H7 (cell line): ENCODE measurements at regions not wholly inside any gene's neighbourhood (a gene's known extent, or its start where the extent isn't known, plus 50 kb on each side); places are given as distances from the start of the nearest gene placed in this dataset.
A peak's percentile ranks its signal among the peaks of the same experiment; 100 is the strongest.
"Not testable (repeated sequence)": the region's sequence is repeated elsewhere in the genome, so short reads cannot be mapped to it uniquely, and the experiment has no call there.

Experiments
- DNase-seq: peaks from one replicate; pipeline ENCODE4 v3.0.0; 2012
- H3K27me3 ChIP-seq: 2 replicates; pipeline ENCODE4 v1.6.0; 2011; ENCODE audit warnings: mild to moderate bottlenecking, low read length; ENCODE audit not compliant: control insufficient read depth, insufficient read depth
- H3K36me3 ChIP-seq: replicated peaks from 2 replicates; pipeline ENCODE4 v1.5.1; 2011; ENCODE audit warnings: low read length; ENCODE audit not compliant: control insufficient read depth, insufficient read depth
- H3K4me3 ChIP-seq: 2 replicates; pipeline ENCODE4 v1.5.1; 2011; ENCODE audit warnings: low read depth, mild to moderate bottlenecking, control low read depth, low read length, moderate library complexity; ENCODE audit not compliant: insufficient read depth

DNA sequence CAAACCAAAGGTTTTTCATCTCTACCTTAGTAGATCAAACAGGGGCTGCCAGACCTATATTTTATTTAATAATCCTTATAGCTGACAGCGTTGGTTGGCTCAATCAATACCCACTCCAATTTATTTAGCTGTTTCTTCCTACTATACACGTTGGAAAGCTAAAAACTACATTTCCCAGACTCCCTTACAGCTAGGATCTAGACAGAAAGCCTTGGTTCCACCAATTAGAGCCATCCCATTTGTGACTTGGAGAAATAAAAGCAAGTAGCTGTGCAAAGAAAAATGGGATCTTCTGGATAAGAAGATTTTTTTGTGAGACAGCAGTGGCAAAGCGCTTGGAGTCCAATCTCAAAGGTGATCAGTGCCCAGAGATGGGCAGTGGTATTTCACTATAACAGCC lies 331.3 kb upstream of the MEIS1 start:
- Histone ChIP-seq H3K27me3 (no peaks in the 10 kb centered on the region), H3K4me3 (no peak overlapping the region), H3K36me3 (no peaks in the 10 kb centered on the region)
- no peak for DNase-seq

GRCh38 chr2:66101206-66101605 lies 333.7 kb upstream of the MEIS1 start:
- no peak for DNase-seq
- H3K4me3 ChIP-seq, result no peak overlapping the region
- no peaks in the 10 kb centered on the region for H3K36me3 ChIP-seq
- no peaks in the 10 kb centered on the region for H3K27me3 ChIP-seq

DNA sequence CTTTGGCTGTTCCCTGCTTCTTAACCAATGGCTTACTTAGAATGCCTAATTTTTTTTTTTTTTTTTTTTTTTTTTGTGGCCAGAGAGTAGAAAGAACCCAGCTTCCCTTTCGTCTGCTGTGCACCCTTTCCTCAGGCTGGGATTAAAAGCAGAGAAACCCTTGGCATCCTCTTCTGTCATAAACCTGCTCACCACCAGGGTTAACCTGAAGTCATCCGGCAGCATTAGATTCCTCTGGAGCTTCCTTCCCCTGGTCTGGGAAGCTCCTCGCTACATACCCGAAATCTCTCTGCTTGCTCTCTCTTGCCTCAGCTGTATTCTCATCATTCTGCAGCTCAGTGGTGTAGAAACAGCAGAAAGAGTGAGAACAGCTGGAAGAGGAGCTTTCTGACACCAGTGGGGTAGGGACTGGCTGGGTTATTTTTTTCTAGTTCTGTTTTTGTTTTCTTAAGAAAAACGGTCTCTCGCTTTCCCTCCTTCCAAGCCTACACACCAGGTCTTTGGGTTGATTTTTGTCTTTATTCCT lies 339.0 kb upstream of the MEIS1 start:
- Histone ChIP-seq H3K4me3 (no peak overlapping the region), H3K27me3 (no peaks in the 10 kb centered on the region), H3K36me3 (no peaks in the 10 kb centered on the region)
- DNase-seq, result peak; percentile 50

- not testable (repeated sequence) for H3K36me3 ChIP-seq, H3K27me3 ChIP-seq, DNase-seq, H3K4me3 ChIP-seq
Observed at GRCh38 chr2:66094689-66095088, 340.2 kb upstream of the MEIS1 start.

DNA sequence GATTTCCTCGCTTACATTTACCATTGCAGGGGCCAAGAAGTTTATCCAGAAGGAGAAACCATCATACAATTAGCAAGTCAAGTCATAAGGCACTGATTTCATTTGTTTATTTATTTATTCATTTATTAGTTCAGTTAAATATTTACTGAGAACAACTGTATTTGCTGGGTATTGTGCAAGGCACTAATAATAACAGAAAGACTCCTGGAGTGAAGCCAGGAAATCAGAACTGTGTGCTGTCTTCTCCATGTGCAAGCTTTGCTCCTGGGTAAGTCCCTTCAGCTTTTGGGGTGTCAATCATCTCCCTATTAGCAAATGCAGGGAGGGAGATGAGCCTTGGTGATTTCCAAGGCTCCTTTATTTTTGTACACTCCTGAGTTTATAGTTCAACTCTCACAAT lies 341.6 kb upstream of the MEIS1 start:
- Histone ChIP-seq H3K4me3 (no peak overlapping the region), H3K27me3 (no peaks in the 10 kb centered on the region), H3K36me3 (no peaks in the 10 kb centered on the region)
- DNase-seq, result no peak

GRCh38 chr2:66084948-66085590 lies 349.9 kb upstream of the MEIS1 start:
- Histone ChIP-seq H3K36me3 (no peaks in the 10 kb centered on the region), H3K4me3 (no peak overlapping the region), H3K27me3 (no peaks in the 10 kb centered on the region)
- no peak for DNase-seq

DNA sequence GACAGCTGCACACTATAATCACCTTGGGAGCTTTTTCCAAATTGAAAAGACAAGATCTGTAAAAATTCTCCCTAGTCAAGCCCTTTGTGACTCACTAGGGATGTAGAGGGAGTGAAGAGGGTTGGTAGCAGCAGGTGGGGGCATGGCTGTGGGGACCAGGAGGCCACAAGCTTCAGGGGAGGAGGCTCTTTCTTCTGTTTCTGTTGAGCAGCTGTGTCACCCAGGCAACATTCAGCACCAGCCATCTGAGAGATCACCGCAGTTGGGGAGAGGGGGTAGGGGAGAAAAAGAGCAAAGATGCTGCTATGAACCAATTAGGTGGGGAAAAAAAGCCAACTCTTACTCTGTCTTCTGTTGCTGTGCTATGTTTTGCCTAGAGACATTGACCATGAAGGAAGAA lies 352.3 kb upstream of the MEIS1 start:
- H3K27me3 ChIP-seq, result no peaks in the 10 kb centered on the region
- no peaks in the 10 kb centered on the region for H3K36me3 ChIP-seq
- no peak overlapping the region for H3K4me3 ChIP-seq
- no peak for DNase-seq

DNA sequence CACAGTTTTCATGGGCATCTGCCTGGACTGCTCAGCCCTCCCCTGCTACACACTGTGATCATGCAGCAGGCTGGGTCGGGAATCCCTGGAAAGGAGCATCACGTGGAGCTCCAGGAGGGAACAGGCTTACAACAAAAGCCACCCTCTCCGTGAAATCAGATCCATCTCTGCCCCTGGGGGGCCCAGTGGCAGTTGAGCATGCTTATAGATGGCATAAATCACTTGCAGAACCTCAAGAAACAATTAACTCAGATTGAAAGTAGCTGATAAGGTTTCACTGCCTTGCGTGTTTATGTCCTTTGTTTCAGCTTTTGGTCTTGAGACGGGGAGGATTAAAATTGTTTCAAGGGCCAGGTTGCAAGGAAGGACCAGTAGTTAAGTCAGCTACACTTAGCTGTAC lies 354.8 kb upstream of the MEIS1 start:
- no peak overlapping the region for H3K4me3 ChIP-seq
- no peaks in the 10 kb centered on the region for H3K27me3 ChIP-seq
- H3K36me3 ChIP-seq, result no peaks in the 10 kb centered on the region
- no peak for DNase-seq

- Histone ChIP-seq H3K4me3 (no peak overlapping the region), H3K27me3 (no peaks in the 10 kb centered on the region), H3K36me3 (no peaks in the 10 kb centered on the region)
- no peak for DNase-seq
Observed at GRCh38 chr2:66073172-66073571, 361.8 kb upstream of the MEIS1 start.

DNA sequence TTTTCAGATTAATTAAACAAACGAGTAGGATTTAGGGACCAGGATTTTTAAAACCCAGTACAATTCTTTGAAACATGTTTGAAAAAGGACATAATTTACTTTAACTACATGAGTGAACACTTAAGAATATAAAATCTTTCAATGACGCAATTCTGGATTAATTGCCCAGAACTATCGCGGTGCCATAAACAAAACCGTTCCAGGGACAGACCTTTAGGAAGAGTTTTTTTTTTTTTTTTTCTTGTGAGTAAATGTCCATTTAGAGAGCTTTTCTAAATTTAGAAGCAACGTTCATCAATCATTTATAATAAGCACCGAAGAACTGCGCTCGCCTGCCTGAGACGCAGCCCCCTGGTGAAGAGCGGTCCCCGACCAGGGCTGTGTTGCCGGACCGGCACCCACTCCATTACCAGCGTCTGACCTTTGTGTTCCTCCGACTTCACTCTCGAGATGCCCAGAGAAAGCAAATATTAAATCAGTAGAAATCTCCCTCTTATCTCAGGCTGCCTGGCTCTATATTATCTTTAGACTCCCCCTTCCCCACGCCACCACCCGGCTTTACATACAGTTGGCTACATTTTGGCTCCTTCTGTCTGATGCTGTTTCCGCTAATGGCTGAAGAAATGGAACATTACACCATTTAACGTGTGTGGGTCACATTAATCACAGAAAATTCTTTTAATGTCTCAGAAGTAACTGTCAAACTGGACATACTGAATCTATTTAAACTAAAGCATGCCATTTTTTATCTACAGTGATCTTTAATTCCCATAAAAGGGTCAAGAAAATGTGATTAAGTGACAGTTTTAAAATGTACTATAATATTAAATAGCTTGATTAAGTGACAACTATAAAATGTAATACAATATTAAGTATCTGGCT lies 364.0 kb upstream of the MEIS1 start:
- DNase-seq, result no peak
- H3K4me3 ChIP-seq, result no peak overlapping the region

GRCh38 chr2:66069937-66070720 lies 364.8 kb upstream of the MEIS1 start:
- H3K4me3 ChIP-seq, result no peak overlapping the region
- H3K36me3 ChIP-seq, result no peaks in the 10 kb centered on the region
- DNase-seq, result peak; percentile 17
- H3K27me3 ChIP-seq, result no peaks in the 10 kb centered on the region

More for the DNA sequence above, 364.0 kb upstream of the MEIS1 start:
- no peaks in the 10 kb centered on the region for H3K36me3 ChIP-seq
- H3K27me3 ChIP-seq, result no peaks in the 10 kb centered on the region

- H3K4me3 ChIP-seq, result no peak overlapping the region
Observed at GRCh38 chr2:66066032-66066431, 368.9 kb upstream of the MEIS1 start.

GRCh38 chr2:66059332-66059731 lies 375.6 kb upstream of the MEIS1 start:
- no peak for DNase-seq
- H3K27me3 ChIP-seq, result no peaks in the 10 kb centered on the region
- H3K4me3 ChIP-seq, result no peak overlapping the region
- H3K36me3 ChIP-seq, result no peaks in the 10 kb centered on the region

More at GRCh38 chr2:66066032-66066431, 368.9 kb upstream of the MEIS1 start:
- DNase-seq, result no peak
- H3K36me3 ChIP-seq, result no peaks in the 10 kb centered on the region
- no peaks in the 10 kb centered on the region for H3K27me3 ChIP-seq

DNA sequence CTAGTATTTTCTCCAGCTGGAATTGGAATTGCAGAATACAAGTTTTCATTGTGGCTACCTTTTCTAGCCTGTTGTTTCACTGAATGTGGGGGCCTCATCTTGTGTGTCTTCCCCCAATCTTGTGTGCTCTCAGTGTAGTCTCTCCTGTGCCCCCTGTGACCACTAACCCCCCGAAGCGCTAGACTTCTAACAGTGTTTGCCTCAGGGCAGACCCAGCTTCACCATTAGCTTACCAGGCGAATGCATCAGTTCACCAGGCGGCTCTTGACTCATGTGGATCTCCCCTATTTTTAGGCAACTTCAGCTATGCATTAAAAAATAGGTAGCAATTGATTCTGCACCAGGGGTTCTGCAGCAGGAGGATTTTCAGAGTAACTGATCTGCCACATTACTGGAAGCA lies 376.2 kb upstream of the MEIS1 start:
- Histone ChIP-seq H3K4me3 (no peak overlapping the region), H3K27me3 (no peaks in the 10 kb centered on the region), H3K36me3 (no peaks in the 10 kb centered on the region)
- DNase-seq, result no peak
